GM19351 (cell line): ENCODE measurements at regions not wholly inside any gene's neighbourhood (a gene's known extent, or its start where the extent isn't known, plus 50 kb on each side); places are given as distances from the start of the nearest gene placed in this dataset.

Experiments used
- ATAC-seq: cut with Tn5 transposase; IDR thresholded peaks from one replicate; pipeline ENCODE4 v1.9.1; 2021; ENCODE audit warnings: mild to moderate bottlenecking, moderate library complexity; ENCODE audit not compliant: unreplicated experiment

- no peak for ATAC-seq
Observed at GRCh38 chr7:25391295-25391861, 163.1 kb upstream of the NPVF start.

- no peak for ATAC-seq
Observed at GRCh38 chr7:25391961-25392587, 163.8 kb upstream of the NPVF start.

- ATAC-seq = no peak
Observed at GRCh38 chr7:25392588-25393338, 164.5 kb upstream of the NPVF start.

- ATAC-seq = no peak
Observed at GRCh38 chr7:25395976-25396375, 167.7 kb upstream of the NPVF start.

GRCh38 chr7:25396668-25397067 lies 168.4 kb upstream of the NPVF start:
- no peak for ATAC-seq

- no peak for ATAC-seq
Observed at GRCh38 chr7:25398418-25398817, 170.1 kb upstream of the NPVF start.

GRCh38 chr7:25399000-25399750 lies 170.9 kb upstream of the NPVF start:
- no peak for ATAC-seq

- ATAC-seq = no peak
Observed at GRCh38 chr7:25402532-25402931, 174.2 kb upstream of the NPVF start.

GRCh38 chr7:25405736-25406135 lies 177.4 kb upstream of the NPVF start:
- no peak for ATAC-seq

- ATAC-seq = no peak
Observed at GRCh38 chr7:25407053-25407452, 178.8 kb upstream of the NPVF start.

- ATAC-seq = no peak
Observed at GRCh38 chr7:25408012-25408687, 179.9 kb upstream of the NPVF start.

GRCh38 chr7:25408876-25409275 lies 180.6 kb upstream of the NPVF start:
- ATAC-seq = no peak

- ATAC-seq = no peak
Observed at GRCh38 chr7:25409897-25410636, 181.8 kb upstream of the NPVF start.

- no peak for ATAC-seq
Observed at GRCh38 chr7:25420771-25421170, 192.5 kb upstream of the NPVF start.

- ATAC-seq = no peak
Observed at GRCh38 chr7:25424113-25424512, 195.8 kb upstream of the NPVF start.

- no peak for ATAC-seq
Observed at GRCh38 chr7:25424855-25425254, 196.6 kb upstream of the NPVF start.

GRCh38 chr7:25427721-25428120 lies 199.4 kb upstream of the NPVF start:
- ATAC-seq = no peak

GRCh38 chr7:25429731-25430130 lies 201.4 kb upstream of the NPVF start:
- ATAC-seq = no peak

- no peak for ATAC-seq
Observed at GRCh38 chr7:25430200-25430931, 202.1 kb upstream of the NPVF start.
